GM21576 (cell line): ENCODE measurements at regions not wholly inside any gene's neighbourhood (a gene's known extent, or its start where the extent isn't known, plus 50 kb on each side); places are given as distances from the start of the nearest gene placed in this dataset.

Source experiments
- ATAC-seq: cut with Tn5 transposase; IDR thresholded peaks from one replicate; pipeline ENCODE4 v1.9.1; 2021; ENCODE audit warnings: mild to moderate bottlenecking, moderate library complexity; ENCODE audit not compliant: unreplicated experiment

GRCh38 chr16:50932348-50932935, 190.6 kb downstream of the CYLD start:
- no peak for ATAC-seq

DNA sequence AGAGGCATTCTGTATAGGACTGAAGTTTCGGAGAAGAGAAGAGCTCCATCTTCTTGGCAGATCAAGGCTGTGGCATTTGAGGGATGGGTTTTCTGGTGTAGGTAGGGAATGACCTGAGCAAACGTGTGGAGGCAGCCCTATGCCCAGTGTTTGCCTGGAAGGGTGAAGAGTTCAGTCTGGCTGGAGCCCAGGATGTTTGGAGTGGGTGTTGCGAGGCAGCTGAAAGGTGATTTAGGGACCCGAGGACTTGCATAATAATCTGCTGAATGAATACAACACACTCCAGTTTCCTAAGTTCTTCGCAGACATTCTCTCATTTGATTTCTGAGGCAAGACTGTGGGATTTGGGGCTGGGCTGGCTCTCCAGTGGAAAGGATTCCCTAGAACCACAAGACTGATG, 186.2 kb downstream of the CYLD start:
- ATAC-seq = no peak

DNA sequence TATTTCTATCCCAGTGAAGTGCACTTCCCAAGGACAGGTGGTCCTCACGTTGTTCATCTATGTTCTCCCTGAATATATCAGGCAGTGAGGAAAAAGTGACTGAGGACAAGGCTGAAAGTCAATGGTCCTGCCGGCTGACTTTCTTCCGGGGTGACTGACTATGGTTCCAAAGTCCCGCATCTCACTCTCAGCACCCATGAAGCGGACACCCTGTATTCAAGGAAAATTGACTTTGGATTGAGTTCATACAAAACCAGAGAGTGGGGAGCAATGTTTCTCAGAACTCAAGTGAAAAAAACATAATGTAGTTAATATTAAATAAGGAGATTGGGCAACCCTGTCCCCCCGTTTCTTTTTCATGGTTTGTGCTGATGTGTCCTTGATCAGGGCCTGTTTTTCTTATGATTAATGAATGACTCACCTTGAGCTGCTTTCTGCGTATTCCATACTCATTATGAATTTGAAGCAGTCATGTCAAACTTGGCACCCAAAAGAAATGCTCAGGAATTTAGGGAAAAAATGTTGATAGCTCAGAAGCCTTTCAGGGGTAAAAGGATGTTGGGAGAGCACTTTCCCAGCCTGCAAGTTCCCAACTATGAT, 184.0 kb downstream of the CYLD start:
- no peak for ATAC-seq

- no peak for ATAC-seq
Measured at GRCh38 chr16:50924759-50925545, 183.1 kb downstream of the CYLD start.

DNA sequence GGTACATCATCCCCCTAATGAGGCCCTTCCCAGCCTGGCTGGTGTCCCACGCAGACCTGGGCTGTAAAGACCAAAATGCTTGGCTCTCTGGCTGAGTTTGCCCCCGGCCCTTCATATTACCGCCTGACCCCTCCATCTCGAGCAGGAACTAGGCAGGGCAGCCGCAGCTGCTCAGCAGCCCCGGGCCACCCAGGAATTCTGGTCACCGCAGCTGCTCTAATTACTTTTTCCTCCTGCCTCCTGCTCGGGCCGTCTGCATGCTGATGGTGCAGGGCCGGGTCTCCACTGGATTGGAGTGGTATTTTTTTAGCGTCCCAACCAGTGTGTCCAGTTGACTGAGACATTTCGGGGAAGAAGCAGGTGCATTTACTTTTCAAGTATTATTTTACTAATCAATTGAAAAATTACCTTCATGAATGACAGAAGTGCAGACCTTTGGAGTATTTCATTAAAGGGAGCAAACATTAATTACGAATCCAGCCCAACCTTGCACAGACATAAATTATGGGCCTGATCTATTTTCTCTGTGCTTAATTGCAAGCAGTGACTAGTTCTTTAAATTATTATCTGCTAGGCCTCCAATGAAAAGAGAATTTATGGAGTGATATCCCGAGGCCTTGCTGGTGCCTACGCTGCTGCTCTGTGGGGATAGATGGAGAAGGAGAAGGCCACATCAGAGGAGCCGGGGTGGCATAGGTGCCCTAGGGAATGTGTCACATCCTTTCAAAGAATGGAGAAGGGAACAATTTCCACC, 176.2 kb downstream of the CYLD start:
- ATAC-seq = no peak

DNA sequence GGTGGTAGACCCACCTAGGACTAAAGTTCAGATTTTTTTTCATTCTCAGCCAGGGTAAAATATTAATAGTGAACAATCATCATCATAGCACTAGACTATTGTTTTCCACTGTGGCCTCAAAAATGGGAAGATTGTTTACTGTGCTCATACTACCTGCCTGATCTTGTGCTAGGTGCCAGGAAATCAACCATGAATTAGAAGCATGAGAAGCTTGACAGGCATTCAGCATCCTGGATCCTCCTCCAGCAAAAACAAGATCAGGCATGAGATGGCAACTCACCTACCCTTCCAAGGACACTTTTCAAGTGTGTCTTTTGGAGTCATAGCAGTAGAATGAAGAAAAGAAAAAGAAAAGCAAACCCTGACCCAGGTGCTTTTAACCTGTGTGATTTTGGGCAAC, 174.2 kb downstream of the CYLD start:
- no peak for ATAC-seq

DNA sequence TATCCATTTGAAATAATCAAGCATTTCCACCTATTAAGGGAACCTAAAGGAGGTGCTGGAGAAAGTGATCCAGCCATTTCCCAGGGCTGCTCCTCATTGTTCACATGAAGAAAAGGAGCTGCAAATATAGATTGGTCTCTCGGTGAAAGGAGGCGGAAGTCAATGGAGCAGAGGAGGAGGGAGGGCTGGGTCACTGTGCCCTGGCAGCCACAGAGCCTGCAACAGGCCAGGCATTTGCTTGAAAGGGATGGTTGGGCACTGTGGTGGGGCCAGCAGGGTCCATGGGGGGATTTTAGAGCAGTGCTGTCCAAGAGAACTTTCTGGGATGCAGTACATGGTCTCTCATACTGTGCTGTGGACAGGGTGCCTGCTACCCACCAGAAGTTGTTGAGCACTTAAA, 173.2 kb downstream of the CYLD start:
- ATAC-seq = no peak

- no peak for ATAC-seq
Measured at GRCh38 chr16:50910736-50911100, 168.8 kb downstream of the CYLD start.

DNA sequence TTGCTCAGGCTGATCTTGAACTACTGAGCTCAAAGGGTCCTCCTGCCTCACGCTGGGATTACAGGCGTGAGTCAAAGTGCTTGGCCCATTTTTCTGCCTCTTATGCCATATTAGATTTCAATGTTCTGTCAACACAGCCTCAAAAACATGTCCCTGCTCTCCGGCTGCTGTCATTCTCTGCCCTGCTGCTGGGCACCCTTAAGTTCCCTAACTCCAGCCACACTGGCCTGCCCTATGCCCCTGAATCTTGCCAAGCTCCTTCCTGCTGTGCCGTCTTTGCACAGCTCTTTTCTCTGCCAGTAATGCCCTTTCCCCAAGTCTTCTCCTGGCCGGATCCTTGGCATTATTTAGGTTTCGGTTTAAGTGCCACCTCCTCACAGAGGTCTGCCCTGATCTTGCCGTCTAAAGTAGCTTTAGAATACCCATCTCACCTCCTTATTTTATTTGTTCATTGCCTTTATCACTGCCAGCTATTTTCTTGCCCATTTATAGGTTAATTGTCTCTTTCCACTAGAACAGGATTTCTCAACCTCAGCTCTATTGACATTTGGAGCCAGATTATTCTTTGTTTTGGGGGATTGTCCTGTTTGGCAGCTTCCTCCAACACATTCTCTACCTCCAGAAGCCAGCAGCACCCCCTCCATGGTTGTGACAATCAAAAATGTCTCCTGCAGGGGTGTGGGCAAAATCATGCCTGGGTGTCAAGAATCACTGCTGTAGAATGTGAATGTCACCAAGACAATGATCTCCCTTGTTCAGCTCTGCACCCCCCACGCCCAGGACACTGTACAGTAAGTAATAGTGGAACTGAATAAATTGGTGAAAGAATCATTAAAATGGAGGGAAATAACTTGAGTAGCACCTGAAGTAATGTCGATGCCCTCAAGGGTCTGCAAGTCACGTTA, 168.2 kb downstream of the CYLD start:
- no peak for ATAC-seq

DNA sequence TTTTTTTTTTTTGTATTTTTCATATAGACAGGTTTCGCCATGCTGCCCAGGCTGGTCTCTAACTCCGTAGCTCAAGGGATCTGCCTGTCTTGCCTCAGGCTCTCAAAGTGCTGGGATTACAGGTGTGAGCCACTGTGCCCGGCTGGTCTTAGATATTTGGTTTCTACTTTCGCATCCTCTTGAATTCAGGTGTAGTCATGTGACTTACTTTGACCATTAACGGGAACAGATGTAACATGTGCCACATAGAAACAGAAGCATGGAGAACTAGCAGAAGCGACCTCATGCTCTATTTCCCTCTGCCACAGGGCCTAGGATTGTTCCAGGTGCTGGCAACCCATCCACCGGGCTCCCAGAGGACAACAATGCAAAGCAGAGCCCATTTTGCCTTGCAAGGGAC, 166.6 kb downstream of the CYLD start:
- no peak for ATAC-seq

DNA sequence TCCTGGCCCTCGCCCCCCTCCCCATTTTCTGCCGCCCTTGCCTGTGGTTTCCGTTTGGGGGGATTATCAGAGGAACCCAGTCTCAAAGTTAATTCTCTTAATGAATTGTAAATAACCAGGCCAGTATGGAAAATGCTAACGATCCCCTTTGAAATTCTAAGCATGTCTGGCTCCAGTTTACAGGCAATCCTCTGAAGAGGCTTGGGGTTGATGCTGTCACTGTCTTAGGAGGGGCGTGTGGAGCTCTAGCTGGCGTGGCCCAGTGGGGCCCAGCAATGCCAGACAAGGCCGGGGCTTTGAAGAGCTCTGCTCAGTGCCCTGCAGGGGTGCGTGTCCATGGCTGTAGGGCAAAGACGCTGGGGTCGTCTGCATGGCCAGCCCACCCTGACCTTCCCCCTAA, 164.6 kb downstream of the CYLD start:
- ATAC-seq = no peak

- ATAC-seq = no peak
Measured at GRCh38 chr16:50902457-50902856, 160.6 kb downstream of the CYLD start.

DNA sequence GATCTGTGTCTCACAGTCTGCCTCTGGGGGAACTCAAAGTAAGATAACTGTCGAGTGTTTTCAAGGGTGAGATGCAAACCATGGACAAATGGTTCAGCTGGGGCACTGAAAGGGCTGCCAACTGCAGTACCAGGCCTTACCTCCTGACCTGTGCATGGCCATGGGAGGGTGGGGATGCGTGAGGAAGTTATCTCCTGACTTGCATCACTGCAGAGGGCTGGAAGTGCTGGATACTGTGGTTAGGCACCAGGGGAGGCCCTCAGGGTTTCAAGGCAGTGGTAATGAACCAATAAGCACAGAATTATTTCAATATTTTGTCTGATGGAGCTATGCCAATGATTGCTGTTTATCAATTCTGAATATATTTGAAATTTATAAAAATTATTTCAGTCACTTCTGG, 159.2 kb downstream of the CYLD start:
- ATAC-seq = no peak

DNA sequence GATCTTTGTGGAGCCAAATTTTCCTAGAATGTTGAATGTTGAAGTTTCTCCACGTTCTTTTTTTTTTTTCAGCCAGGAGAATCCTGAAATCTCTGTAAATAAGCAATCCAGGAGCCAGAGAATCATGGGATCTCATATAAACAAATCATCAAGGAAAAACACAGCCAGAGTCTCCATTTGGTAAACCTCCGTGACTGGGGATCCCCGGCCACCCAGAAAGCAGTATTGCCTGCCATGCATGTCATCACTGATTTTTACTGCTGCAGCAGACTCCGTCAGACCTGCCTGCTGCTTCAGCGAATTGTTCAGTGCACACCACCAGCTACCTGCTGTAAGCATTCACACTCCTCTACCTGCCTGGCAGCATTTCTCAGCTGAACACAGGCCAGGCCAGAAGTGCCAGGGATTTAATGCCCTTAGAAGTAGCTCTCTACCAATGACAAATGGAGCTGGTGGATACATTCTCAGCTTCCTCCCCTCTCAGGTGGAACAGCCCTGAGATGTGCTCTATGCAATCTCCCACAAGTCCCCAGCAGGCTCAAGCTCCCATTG, 158.6 kb downstream of the CYLD start:
- ATAC-seq = no peak

GRCh38 chr16:50899951-50900350, 158.1 kb downstream of the CYLD start:
- ATAC-seq = no peak

DNA sequence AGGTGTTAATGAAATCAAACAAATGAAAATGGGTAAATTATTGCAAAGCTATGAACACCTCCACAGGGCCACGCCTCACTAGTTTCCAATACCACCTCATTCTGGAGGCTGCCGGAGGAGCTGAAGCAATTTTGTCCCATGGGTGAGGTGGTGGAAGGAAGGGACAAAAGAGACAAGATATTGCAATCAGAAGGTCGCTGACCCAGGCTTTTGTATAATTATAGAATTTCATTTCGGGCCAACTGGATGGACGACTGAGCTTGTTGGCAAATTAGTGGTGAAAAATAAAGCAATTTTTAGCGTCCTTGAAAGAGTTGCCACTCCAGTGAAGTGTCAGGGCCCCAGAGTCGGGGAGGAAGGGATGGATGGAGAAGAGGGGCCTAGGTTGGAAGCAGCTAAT, 147.9 kb downstream of the CYLD start:
- ATAC-seq = no peak

- ATAC-seq = no peak
Measured at GRCh38 chr16:50889276-50889675, 147.4 kb downstream of the CYLD start.

GRCh38 chr16:50888486-50889261, 146.8 kb downstream of the CYLD start:
- no peak for ATAC-seq

DNA sequence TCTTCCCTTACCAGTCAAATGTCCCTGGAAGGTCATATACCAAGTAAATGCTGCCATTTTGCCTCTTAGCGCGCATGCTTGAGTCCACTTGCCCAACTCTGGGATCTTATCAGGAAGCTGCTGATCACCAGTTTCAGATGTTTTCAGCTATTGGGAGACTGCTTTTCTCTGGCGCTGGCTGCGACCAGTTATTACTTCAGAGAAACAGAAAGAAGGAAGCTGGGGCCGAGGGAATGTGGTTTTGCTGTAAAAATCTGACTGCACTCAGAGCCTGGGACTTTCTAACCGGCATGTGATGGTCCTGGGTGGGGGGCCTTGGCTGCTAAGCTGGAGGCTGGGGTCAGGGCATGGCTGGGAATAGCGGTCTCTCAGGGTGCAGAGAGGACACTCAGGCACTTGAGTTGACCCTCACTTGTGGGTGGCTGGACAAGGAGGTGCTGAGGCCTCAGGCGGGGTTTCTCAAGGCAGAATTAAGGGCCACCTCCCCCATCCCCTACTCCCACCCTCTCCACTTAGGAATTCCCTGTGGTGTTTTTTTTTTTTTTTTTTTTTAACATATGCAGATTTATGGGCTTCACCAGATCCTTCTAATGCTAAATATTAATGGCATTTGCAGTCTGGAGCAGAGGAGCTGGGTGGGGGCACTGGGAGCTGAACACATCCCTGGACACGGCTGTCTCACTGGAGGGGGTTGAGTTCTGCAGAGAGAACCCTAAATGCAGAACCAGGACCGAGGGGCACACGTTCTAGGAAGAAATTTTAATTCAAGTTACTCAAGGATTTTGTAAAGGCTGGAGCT, 145.8 kb downstream of the CYLD start:
- ATAC-seq = no peak
